DND-41 (cell line): ENCODE measurements at regions not wholly inside any gene's neighbourhood (a gene's known extent, or its start where the extent isn't known, plus 50 kb on each side); places are given as distances from the start of the nearest gene placed in this dataset.

Experiments
- ATAC-seq: fragments of 200-7000 bp; cut with Tn5 transposase; 3 replicates; pipeline ENCODE4 v1.9.1; 2021; ENCODE audit warnings: low read depth; ENCODE audit not compliant: insufficient read depth
- DNase-seq: peaks from one replicate; pipeline ENCODE4 v3.0.0-alpha.2; 2020
- H2AFZ ChIP-seq: 2 replicates; pipeline ENCODE4 v1.6.0; 2012; ENCODE audit warnings: low read depth, low read length
- H3K27ac ChIP-seq: 2 replicates; pipeline ENCODE4 v1.5.1; 2012; ENCODE audit warnings: low read length, inconsistent platforms
- H3K27me3 ChIP-seq: fragments of 200-600 bp; sonication (generic); 2 replicates; pipeline ENCODE4 v1.6.0; 2012; ENCODE audit warnings: low read length, mild to moderate bottlenecking, inconsistent platforms; ENCODE audit not compliant: insufficient read depth, poor library complexity
- H3K36me3 ChIP-seq: 2 replicates; pipeline ENCODE4 v1.5.1; 2012; ENCODE audit warnings: low read length, inconsistent platforms; ENCODE audit not compliant: insufficient read depth
- H3K4me1 ChIP-seq: 2 replicates; pipeline ENCODE4 v1.5.1; 2012; ENCODE audit warnings: mild to moderate bottlenecking, low read length; ENCODE audit not compliant: insufficient read depth
- H3K4me2 ChIP-seq: 2 replicates; pipeline ENCODE4 v1.6.0; 2012; ENCODE audit warnings: mild to moderate bottlenecking, moderate library complexity, low read length, inconsistent platforms; ENCODE audit not compliant: insufficient read depth
- H3K4me3 ChIP-seq, 2 experiments: fragments of 200-600 bp in 1 of 2; shearing (Covaris generic) in 1 of 2; 2 replicates each; pipeline ENCODE4 v1.5.1; 2012 to 2016; ENCODE audit warnings: inconsistent platforms in 2 of 2, low read length in 2 of 2, mild to moderate bottlenecking in 2 of 2, low read depth in 1 of 2, moderate library complexity in 1 of 2
- H3K79me2 ChIP-seq: 2 replicates; pipeline ENCODE4 v1.6.0; 2012; ENCODE audit warnings: low read length, inconsistent platforms; ENCODE audit not compliant: insufficient read depth
- H3K9ac ChIP-seq: 2 replicates; pipeline ENCODE4 v1.6.0; 2012; ENCODE audit warnings: low read depth, mild to moderate bottlenecking, inconsistent platforms, low read length, moderate library complexity
- H3K9me3 ChIP-seq: 2 replicates; pipeline ENCODE4 v1.5.1; 2012; ENCODE audit warnings: low read length, moderate library complexity, mild to moderate bottlenecking, inconsistent platforms; ENCODE audit not compliant: insufficient read depth, severe bottlenecking
- H4K20me1 ChIP-seq: 2 replicates; pipeline ENCODE4 v1.6.0; 2012; ENCODE audit warnings: low read length; ENCODE audit not compliant: insufficient read depth
- CTCF ChIP-seq: IDR thresholded peaks from 2 replicates; pipeline ENCODE4 v1.5.1; 2012; ENCODE audit warnings: borderline replicate concordance, low read length, moderate library complexity, mild to moderate bottlenecking; ENCODE audit not compliant: poor library complexity, severe bottlenecking; ENCODE audit errors: extremely low read depth
- EZH2 ChIP-seq: IDR thresholded peaks from 3 replicates; pipeline ENCODE4 v1.6.1; 2012; ENCODE audit warnings: borderline replicate concordance, low read depth, mild to moderate bottlenecking, moderate library complexity, low read length, inconsistent platforms; ENCODE audit not compliant: severe bottlenecking

DNA sequence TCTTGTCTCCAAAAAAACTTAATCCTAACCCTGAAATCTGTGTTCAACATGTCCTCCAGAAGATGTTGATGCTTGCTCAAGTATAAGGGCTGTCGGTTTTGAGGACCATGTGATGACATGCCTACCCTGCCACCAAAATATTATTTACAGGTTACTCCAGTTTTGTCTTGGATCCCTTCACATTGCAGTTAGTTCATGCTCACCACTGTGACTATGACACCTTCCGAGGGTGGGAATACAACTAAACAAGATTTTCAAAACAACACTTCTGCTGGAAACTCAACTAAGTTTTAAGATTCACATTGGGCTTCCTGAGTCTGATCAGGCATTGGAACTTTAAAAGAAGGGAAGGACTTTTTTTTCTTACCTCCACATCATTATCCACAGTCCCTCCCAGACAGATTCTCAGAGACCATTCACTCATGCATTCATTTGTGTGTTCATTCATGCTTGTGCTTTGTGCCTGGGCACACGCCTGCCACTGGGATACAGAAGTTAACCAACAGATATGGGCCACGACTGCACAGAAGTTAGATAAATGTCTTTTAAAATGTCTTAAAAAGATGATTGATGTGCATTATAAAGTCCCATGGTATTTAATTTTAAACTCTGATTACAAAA lies 118.7 kb upstream of the GJE1 start:
- no peaks in the 10 kb centered on the region for H3K79me2 ChIP-seq

GRCh38 chr6:142013287-142013686 lies 119.4 kb upstream of the GJE1 start:
- H3K27me3 ChIP-seq: no peaks in the 10 kb centered on the region
- no peak for ATAC-seq
- no peak overlapping the region for H3K4me2 ChIP-seq
- H3K9ac ChIP-seq: no peak overlapping the region
- TF ChIP-seq CTCF: no peak
- TF ChIP-seq EZH2: no peak
- H3K36me3 ChIP-seq: no peaks in the 10 kb centered on the region
- no peak overlapping the region for H3K4me3 ChIP-seq
- H3K27ac ChIP-seq: no peak overlapping the region
- H3K79me2 ChIP-seq: no peaks in the 10 kb centered on the region
- H3K4me1 ChIP-seq: no peaks in the 10 kb centered on the region
- no peaks in the 10 kb centered on the region for H4K20me1 ChIP-seq
- no peaks in the 10 kb centered on the region for H3K9me3 ChIP-seq
- DNase-seq: no peak
- H2AFZ ChIP-seq: no peak overlapping the region

More for the DNA sequence above, 118.7 kb upstream of the GJE1 start:
- no peaks in the 10 kb centered on the region for H3K36me3 ChIP-seq
- H3K27ac ChIP-seq: no peak overlapping the region
- DNase-seq: no peak
- H3K27me3 ChIP-seq: no peaks in the 10 kb centered on the region
- no peak for ATAC-seq
- H4K20me1 ChIP-seq: no peaks in the 10 kb centered on the region
- H3K4me3 ChIP-seq: no peak overlapping the region
- no peaks in the 10 kb centered on the region for H3K4me1 ChIP-seq
- no peak overlapping the region for H2AFZ ChIP-seq
- no peak overlapping the region for H3K9ac ChIP-seq
- TF ChIP-seq CTCF (no peak), EZH2 (no peak)
- no peaks in the 10 kb centered on the region for H3K9me3 ChIP-seq
- no peak overlapping the region for H3K4me2 ChIP-seq

GRCh38 chr6:142011775-142012174 lies 121.0 kb upstream of the GJE1 start:
- H3K4me2 ChIP-seq: no peak overlapping the region
- no peaks in the 10 kb centered on the region for H3K9me3 ChIP-seq
- no peaks in the 10 kb centered on the region for H3K36me3 ChIP-seq
- no peak for ATAC-seq
- no peaks in the 10 kb centered on the region for H3K4me1 ChIP-seq
- no peak overlapping the region for H3K27ac ChIP-seq
- no peak overlapping the region for H2AFZ ChIP-seq
- TF ChIP-seq CTCF (no peak), EZH2 (no peak)
- no peaks in the 10 kb centered on the region for H4K20me1 ChIP-seq
- no peak for DNase-seq
- H3K4me3 ChIP-seq: no peak overlapping the region
- H3K27me3 ChIP-seq: no peaks in the 10 kb centered on the region
- H3K9ac ChIP-seq: no peak overlapping the region
- no peaks in the 10 kb centered on the region for H3K79me2 ChIP-seq

- no peaks in the 10 kb centered on the region for H3K4me1 ChIP-seq
- no peak for ATAC-seq
- H3K4me3 ChIP-seq: no peak overlapping the region
- H3K79me2 ChIP-seq: no peaks in the 10 kb centered on the region
- H2AFZ ChIP-seq: no peak overlapping the region
- no peaks in the 10 kb centered on the region for H3K9me3 ChIP-seq
- TF ChIP-seq CTCF (no peak), EZH2 (no peak)
- H3K27ac ChIP-seq: no peak overlapping the region
- H3K4me2 ChIP-seq: no peak overlapping the region
- no peaks in the 10 kb centered on the region for H3K36me3 ChIP-seq
- DNase-seq: no peak
- no peak overlapping the region for H3K9ac ChIP-seq
- no peaks in the 10 kb centered on the region for H3K27me3 ChIP-seq
- H4K20me1 ChIP-seq: no peaks in the 10 kb centered on the region
Observed at GRCh38 chr6:142011156-142011555, 121.6 kb upstream of the GJE1 start.
